ENCODE measurements at regions not wholly inside any gene's neighbourhood (a gene's known extent, or its start where the extent isn't known, plus 50 kb on each side); places are given as distances from the start of the nearest gene placed in this dataset.

- TF ChIP-seq E2F4 (CRISPR knock-in tag; IDR thresholded peaks at IDR 0.05; ENCODE audit: low read depth): no peak
- no peak for TF ChIP-seq SMARCC2 (IDR thresholded peaks at IDR 0.05; ENCODE audit: low read depth)
- TF ChIP-seq CHD2 (IDR thresholded peaks at IDR 0.05; ENCODE audit: low read depth, low read length): no peak
- no peak for TF ChIP-seq POLR2AphosphoS5 (IDR thresholded peaks at IDR 0.05; ENCODE audit: control insufficient read depth, insufficient read depth, low read depth, low read length)
- TF ChIP-seq CTCF (IDR thresholded peaks at IDR 0.05 in 2 of 3, conservative IDR thresholded peaks at IDR 0.05 in 1 of 3; ENCODE audit: insufficient read depth in 2 of 3, low read depth in 1 of 3, low read length in 3 of 3): peak in 1 of 3 experiments; percentile 17; a peak in 1 of 6 replicates
- TF ChIP-seq ZBTB40 (IDR thresholded peaks at IDR 0.05): no peak
- no peak for TF ChIP-seq ZBTB40 (CRISPR knock-in tag; IDR thresholded peaks at IDR 0.05)
- TF ChIP-seq TOE1 (IDR thresholded peaks at IDR 0.05; ENCODE audit: borderline replicate concordance): no peak
- TF ChIP-seq TOE1 (CRISPR knock-in tag; IDR thresholded peaks at IDR 0.05; ENCODE audit: borderline replicate concordance, low read depth): no peak
- no peak for TF ChIP-seq POLR2A (conservative IDR thresholded peaks at IDR 0.05)
Measured at GRCh38 chrX:114365065-114365834, 218.6 kb upstream of the HTR2C start.
